ENCODE measurements at regions not wholly inside any gene's neighbourhood (a gene's known extent, or its start where the extent isn't known, plus 50 kb on each side); places are given as distances from the start of the nearest gene placed in this dataset.

GRCh38 chr11:42620796-42621195, 691.0 kb upstream of the API5 start:
- no peak for DNase-seq

- peak; percentile 29 for DNase-seq
Observed at GRCh38 chr11:42625757-42626665, 685.8 kb upstream of the API5 start.

GRCh38 chr11:42631220-42631843, 680.5 kb upstream of the API5 start:
- DNase-seq: no peak

- no peak for DNase-seq
Observed at GRCh38 chr11:42646959-42647358, 664.8 kb upstream of the API5 start.

GRCh38 chr11:42647993-42648392, 663.8 kb upstream of the API5 start:
- DNase-seq: no peak

GRCh38 chr11:42651621-42652020, 660.2 kb upstream of the API5 start:
- DNase-seq: no peak

- DNase-seq: no peak
Observed at GRCh38 chr11:42657169-42657568, 654.6 kb upstream of the API5 start.

GRCh38 chr11:42661942-42662341, 649.9 kb upstream of the API5 start:
- no peak for DNase-seq

- no peak for DNase-seq
Observed at GRCh38 chr11:42669248-42669976, 642.4 kb upstream of the API5 start.

GRCh38 chr11:42674436-42674835, 637.4 kb upstream of the API5 start:
- no peak for DNase-seq

- no peak for DNase-seq
Observed at GRCh38 chr11:42707541-42707940, 604.3 kb upstream of the API5 start.

GRCh38 chr11:42709216-42709615, 602.6 kb upstream of the API5 start:
- DNase-seq: no peak

- DNase-seq: no peak
Observed at GRCh38 chr11:42713279-42713678, 598.5 kb upstream of the API5 start.

- DNase-seq: no peak
Observed at GRCh38 chr11:42713753-42714152, 598.0 kb upstream of the API5 start.

GRCh38 chr11:42720716-42721563, 590.9 kb upstream of the API5 start:
- DNase-seq: no peak

- no peak for DNase-seq
Observed at GRCh38 chr11:42727879-42728278, 583.9 kb upstream of the API5 start.

- no peak for DNase-seq
Observed at GRCh38 chr11:42762348-42762747, 549.4 kb upstream of the API5 start.

GRCh38 chr11:42764936-42765335, 546.9 kb upstream of the API5 start:
- no peak for DNase-seq

- no peak for DNase-seq
Observed at GRCh38 chr11:42768576-42768975, 543.2 kb upstream of the API5 start.

- DNase-seq: no peak
Observed at GRCh38 chr11:42770444-42771065, 541.2 kb upstream of the API5 start.

GRCh38 chr11:42772886-42773285, 538.9 kb upstream of the API5 start:
- no peak for DNase-seq

- no peak for DNase-seq
Observed at GRCh38 chr11:42773729-42774128, 538.1 kb upstream of the API5 start.

All from right kidney (tissue), 1 donor.